HEK293 (cell line): ENCODE measurements at regions not wholly inside any gene's neighbourhood (a gene's known extent, or its start where the extent isn't known, plus 50 kb on each side); places are given as distances from the start of the nearest gene placed in this dataset.

Experiments used
- CTCF ChIA-PET: fragments of 350-600 bp; formaldehyde crosslinking; extraction: SDS; loops from one replicate; lab custom pipeline; 2021; ENCODE audit warnings: antibody characterized with exemption; lab: Yijun Ruan, JAX
- POLR2A ChIA-PET: fragments of 300-600 bp; formaldehyde crosslinking; extraction: SDS; loops from one replicate; lab custom pipeline; 2020; ENCODE audit warnings: antibody characterized with exemption, inconsistent platforms; lab: Yijun Ruan, JAX
- H3K27ac ChIP-seq: fragments of 200-500 bp; sonication (Bioruptor generic); 2 replicates; pipeline ENCODE4 v1.5.1; 2014; ENCODE audit warnings: low read depth, low read length, control low read depth, inconsistent platforms; ENCODE audit errors: extremely low read depth
- H3K36me3 ChIP-seq, 2 experiments: fragments of 200-500 bp in 1 of 2; sonication (Bioruptor generic) in 1 of 2; 1 replicate in 1 of 2; 2 replicates in 1 of 2; pipeline ENCODE4 v1.5.1; 2014 to 2017; ENCODE audit warnings: inconsistent platforms in 2 of 2, low read length in 2 of 2; ENCODE audit not compliant: control insufficient read depth in 2 of 2, insufficient read depth in 1 of 2
- H3K4me1 ChIP-seq: fragments of 200-500 bp; sonication (Bioruptor generic); 2 replicates; pipeline ENCODE4 v1.5.1; 2014; ENCODE audit warnings: mild to moderate bottlenecking, low read length, inconsistent platforms; ENCODE audit not compliant: control insufficient read depth, insufficient read depth
- H3K4me3 ChIP-seq: 2 replicates; pipeline ENCODE4 v1.5.1; 2011; ENCODE audit warnings: low read depth, mild to moderate bottlenecking, control low read depth, low read length, moderate library complexity
- H3K9me3 ChIP-seq: fragments of 200-500 bp; sonication (Bioruptor generic); 2 replicates; pipeline ENCODE4 v1.5.1; 2014; ENCODE audit warnings: low read depth, low read length, inconsistent platforms; ENCODE audit not compliant: control insufficient read depth, insufficient read depth
- ELK4 ChIP-seq: IDR thresholded peaks from 2 replicates; pipeline ENCODE4 v1.6.1; 2011; ENCODE audit warnings: mild to moderate bottlenecking, low read depth, low read length, borderline replicate concordance
- GLI2 ChIP-seq: fragments of 450-650 bp; formaldehyde crosslinking; IDR thresholded peaks from 2 replicates; pipeline ENCODE4; 2017; ENCODE audit warnings: missing biosample characterization, missing genetic modification characterization, low read depth, borderline replicate concordance
- HOXC10 ChIP-seq: sonication (generic); formaldehyde crosslinking; IDR thresholded peaks from 2 replicates; pipeline ENCODE4 v1.8.1; 2023; ENCODE audit warnings: mild to moderate bottlenecking, missing genetic modification reagents
- REPIN1 ChIP-seq: fragments of 450-650 bp; formaldehyde crosslinking; IDR thresholded peaks from 2 replicates; pipeline ENCODE4 v1.5.1; 2017; ENCODE audit warnings: missing biosample characterization, missing genetic modification characterization, low read depth
- TCF7L2 ChIP-seq: IDR thresholded peaks from 2 replicates; pipeline ENCODE4 v1.6.1; 2011; ENCODE audit warnings: low read depth, mild to moderate bottlenecking, inconsistent platforms, low read length, moderate library complexity, borderline replicate concordance
- ZEB2 ChIP-seq: fragments of 450-650 bp; formaldehyde crosslinking; IDR thresholded peaks from 2 replicates; pipeline ENCODE4 v1.5.1; 2016; ENCODE audit warnings: missing biosample characterization, missing genetic modification characterization
- ZNF132 ChIP-seq: fragments of 450-650 bp; formaldehyde crosslinking; IDR thresholded peaks from 2 replicates; pipeline ENCODE4 v1.5.1; 2017; ENCODE audit warnings: missing biosample characterization, missing genetic modification characterization, borderline replicate concordance
- ZNF146 ChIP-seq: fragments of 450-650 bp; formaldehyde crosslinking; IDR thresholded peaks from 2 replicates; pipeline ENCODE4 v1.5.1; 2016; ENCODE audit warnings: missing biosample characterization, missing genetic modification characterization
- ZNF148 ChIP-seq: fragments of 450-650 bp; formaldehyde crosslinking; IDR thresholded peaks from 2 replicates; pipeline ENCODE4 v1.5.0; 2017; ENCODE audit warnings: missing biosample characterization, missing genetic modification characterization, borderline replicate concordance
- ZNF169 ChIP-seq: fragments of 450-650 bp; formaldehyde crosslinking; IDR thresholded peaks from 2 replicates; pipeline ENCODE4 v1.5.1; 2016; ENCODE audit warnings: missing biosample characterization, missing genetic modification characterization
- ZNF19 ChIP-seq: fragments of 450-650 bp; formaldehyde crosslinking; IDR thresholded peaks from 2 replicates; pipeline ENCODE4; 2016; ENCODE audit warnings: missing biosample characterization, missing genetic modification characterization, low read depth
- ZNF26 ChIP-seq: fragments of 450-650 bp; formaldehyde crosslinking; IDR thresholded peaks from 2 replicates; pipeline ENCODE4 v1.5.1; 2016; ENCODE audit warnings: missing biosample characterization, missing genetic modification characterization
- ZNF350 ChIP-seq: fragments of 450-650 bp; formaldehyde crosslinking; IDR thresholded peaks from 2 replicates; pipeline ENCODE4 v1.5.0; 2017; ENCODE audit warnings: missing biosample characterization, mild to moderate bottlenecking, missing genetic modification characterization
- ZNF48 ChIP-seq: fragments of 450-650 bp; formaldehyde crosslinking; IDR thresholded peaks from 2 replicates; pipeline ENCODE4 v1.5.1; 2016; ENCODE audit warnings: missing biosample characterization, missing genetic modification characterization
- ZNF513 ChIP-seq: fragments of 450-650 bp; IDR thresholded peaks from 2 replicates; pipeline ENCODE4 v1.5.1; 2018; ENCODE audit warnings: missing biosample characterization, missing genetic modification characterization
- ZNF514 ChIP-seq: fragments of 450-650 bp; formaldehyde crosslinking; IDR thresholded peaks from 2 replicates; pipeline ENCODE4 v1.5.1; 2016; ENCODE audit warnings: missing biosample characterization, missing genetic modification characterization
- ZNF518A ChIP-seq: fragments of 450-650 bp; formaldehyde crosslinking; conservative IDR thresholded peaks from 2 replicates; pipeline ENCODE4 v1.5.1; 2016; ENCODE audit warnings: low read depth, missing biosample characterization, missing genetic modification characterization
- ZNF530 ChIP-seq: fragments of 450-650 bp; formaldehyde crosslinking; IDR thresholded peaks from 2 replicates; pipeline ENCODE4 v1.5.1; 2016; ENCODE audit warnings: low read depth, missing biosample characterization, missing genetic modification characterization
- ZNF610 ChIP-seq: fragments of 450-650 bp; formaldehyde crosslinking; IDR thresholded peaks from 2 replicates; pipeline ENCODE4 v1.5.1; 2016; ENCODE audit warnings: missing biosample characterization, missing genetic modification characterization, borderline replicate concordance
- ZNF621 ChIP-seq: fragments of 450-650 bp; formaldehyde crosslinking; IDR thresholded peaks from 2 replicates; pipeline ENCODE4 v1.5.1; 2017; ENCODE audit warnings: missing biosample characterization, missing genetic modification characterization
- ZNF776 ChIP-seq: fragments of 450-650 bp; formaldehyde crosslinking; IDR thresholded peaks from 2 replicates; pipeline ENCODE4 v1.5.0; 2017; ENCODE audit warnings: missing biosample characterization, missing genetic modification characterization, borderline replicate concordance
- ZNF843 ChIP-seq: fragments of 450-650 bp; formaldehyde crosslinking; IDR thresholded peaks from 2 replicates; pipeline ENCODE4 v1.5.1; 2016; ENCODE audit warnings: missing biosample characterization, missing genetic modification characterization

- Histone ChIP-seq H3K27ac (no peak overlapping the region), H3K4me3 (no peak overlapping the region)
- TF ChIP-seq ZNF621: no peak
- TF ChIP-seq ZNF146 (tag by site-specific recombination): no peak
- no peak for TF ChIP-seq ZNF350 (tag by site-specific recombination)
- no peak for TF ChIP-seq ZEB2 (tag by site-specific recombination)
- no peak for TF ChIP-seq ZNF132 (tag by site-specific recombination)
- no peak for TF ChIP-seq ZNF19
- no peak for TF ChIP-seq ZNF518A
- no peak for TF ChIP-seq ZNF148 (tag by site-specific recombination)
- TF ChIP-seq REPIN1 (tag by site-specific recombination): no peak
- TF ChIP-seq TCF7L2: no peak
- TF ChIP-seq ZNF776 (tag by site-specific recombination): no peak
- TF ChIP-seq ZNF48 (tag by site-specific recombination): no peak
- no peak for TF ChIP-seq ZNF843 (tag by site-specific recombination)
- TF ChIP-seq, all 188 proteins: peak for 0
- ChIA-PET POLR2A (no interaction called here), CTCF (no interaction called here)
- Histone ChIP-seq H3K9me3 (no peaks in the 10 kb centered on the region), H3K36me3 (no peaks in the 10 kb centered on the region), H3K4me1 (no peaks in the 10 kb centered on the region)
Measured at GRCh38 chr4:31968842-31969241, 1248.7 kb downstream of the PCDH7 start.

GRCh38 chr4:31974490-31975002 lies 1254.4 kb downstream of the PCDH7 start:
- Histone ChIP-seq H3K36me3 (no peaks in the 10 kb centered on the region), H3K27ac (no peak overlapping the region)
- CTCF ChIA-PET: no interaction called here
- TF ChIP-seq ZNF26 (tag by site-specific recombination) (no peak), ZNF169 (tag by site-specific recombination) (no peak), GLI2 (tag by site-specific recombination) (no peak), ZNF513 (no peak), ZNF514 (tag by site-specific recombination) (no peak), ZNF610 (tag by site-specific recombination) (no peak), ZNF530 (tag by site-specific recombination) (no peak), ZNF843 (tag by site-specific recombination) (no peak), HOXC10 (CRISPR knock-in tag) (no peak), ELK4 (no peak)
- TF ChIP-seq, all 188 proteins: peak for 0
- POLR2A ChIA-PET: no interaction called here
- Histone ChIP-seq H3K4me3 (no peak overlapping the region), H3K4me1 (no peaks in the 10 kb centered on the region), H3K9me3 (no peaks in the 10 kb centered on the region)
